SK-N-SH treated with all-trans-retinoic acid at 6 μM for 48 hours (cell line): ENCODE measurements at regions not wholly inside any gene's neighbourhood (a gene's known extent, or its start where the extent isn't known, plus 50 kb on each side); places are given as distances from the start of the nearest gene placed in this dataset.

Source experiments
- ATAC-seq: fragments of 200-7000 bp; cut with Tn5 transposase; 3 replicates; pipeline ENCODE4 v1.9.1; 2020; ENCODE audit warnings: mild to moderate bottlenecking, moderate library complexity
- ARNTL ChIP-seq: fragments of 450-650 bp; formaldehyde crosslinking; IDR thresholded peaks from 2 replicates; pipeline ENCODE4 v1.5.0; 2020; ENCODE audit warnings: low read depth, mild to moderate bottlenecking, moderate library complexity, borderline replicate concordance
- BACH2 ChIP-seq: fragments of 250-450 bp; sonication (Bioruptor Pico); IDR thresholded peaks from 2 replicates; pipeline ENCODE4 v1.9.0; 2021; ENCODE audit warnings: mild to moderate bottlenecking, borderline replicate concordance
- CREB5 ChIP-seq: fragments of 250-450 bp; sonication (Bioruptor Pico); IDR thresholded peaks from 2 replicates; pipeline ENCODE4 v1.5.1; 2020; ENCODE audit warnings: low read depth, mild to moderate bottlenecking, moderate library complexity
- CSDC2 ChIP-seq: fragments of 250-450 bp; sonication (Bioruptor Pico); IDR thresholded peaks from 2 replicates; pipeline ENCODE4 v1.5.0; 2020; ENCODE audit warnings: mild to moderate bottlenecking, moderate library complexity
- CSRNP3 ChIP-seq: fragments of 250-450 bp; sonication (Bioruptor Pico); IDR thresholded peaks from 2 replicates; pipeline ENCODE4 v1.5.1; 2021; ENCODE audit warnings: mild to moderate bottlenecking, moderate library complexity
- GLIS3 ChIP-seq: fragments of 250-450 bp; sonication (Bioruptor Pico); IDR thresholded peaks from 2 replicates; pipeline ENCODE4 v1.5.0; 2020; ENCODE audit warnings: mild to moderate bottlenecking, moderate library complexity
- ISL1 ChIP-seq: fragments of 250-450 bp; sonication (Bioruptor Pico); IDR thresholded peaks from 2 replicates; pipeline ENCODE4 v2.1.2; 2022; ENCODE audit warnings: mild to moderate bottlenecking, moderate library complexity
- OSR1 ChIP-seq: fragments of 250-450 bp; sonication (Bioruptor Pico); IDR thresholded peaks from 2 replicates; pipeline ENCODE4 v1.8.0; 2022; ENCODE audit warnings: moderate library complexity, mild to moderate bottlenecking, inconsistent platforms
- POU6F1 ChIP-seq: fragments of 250-450 bp; sonication (Bioruptor Pico); IDR thresholded peaks from 2 replicates; pipeline ENCODE4 v1.8.0; 2021; ENCODE audit warnings: low read depth, mild to moderate bottlenecking, moderate library complexity, borderline replicate concordance
- PPARA ChIP-seq: fragments of 250-450 bp; sonication (Bioruptor Pico); IDR thresholded peaks from 2 replicates; pipeline ENCODE4 v1.5.0; 2020; ENCODE audit warnings: mild to moderate bottlenecking, borderline replicate concordance
- RARB ChIP-seq: fragments of 250-450 bp; sonication (Bioruptor Pico); IDR thresholded peaks from 2 replicates; pipeline ENCODE4 v1.8.0; 2021; ENCODE audit warnings: mild to moderate bottlenecking, moderate library complexity
- TCF4 ChIP-seq: fragments of 250-450 bp; sonication (Bioruptor Pico); IDR thresholded peaks from 2 replicates; pipeline ENCODE4 v1.8.0; 2021; ENCODE audit warnings: mild to moderate bottlenecking, moderate library complexity, borderline replicate concordance
- TOX ChIP-seq: fragments of 250-450 bp; sonication (Bioruptor Pico); IDR thresholded peaks from 2 replicates; pipeline ENCODE4 v1.8.0; 2021; ENCODE audit warnings: mild to moderate bottlenecking, moderate library complexity, borderline replicate concordance
- TSHZ2 ChIP-seq: fragments of 250-450 bp; sonication (Bioruptor Pico); IDR thresholded peaks from 2 replicates; pipeline ENCODE4 v1.5.0; 2020; ENCODE audit warnings: mild to moderate bottlenecking, moderate library complexity
- ZC3H10 ChIP-seq: fragments of 250-450 bp; sonication (Bioruptor Pico); IDR thresholded peaks from 2 replicates; pipeline ENCODE4 v1.5.1; 2021; ENCODE audit warnings: mild to moderate bottlenecking, moderate library complexity
- ZFP3 ChIP-seq: fragments of 250-450 bp; sonication (Bioruptor Pico); IDR thresholded peaks from 2 replicates; pipeline ENCODE4 v1.5.0; 2020; ENCODE audit warnings: mild to moderate bottlenecking, moderate library complexity
- ZFP30 ChIP-seq: fragments of 450-650 bp; formaldehyde crosslinking; IDR thresholded peaks from 2 replicates; pipeline ENCODE4 v1.5.0; 2022; ENCODE audit warnings: mild to moderate bottlenecking, moderate library complexity
- ZNF70 ChIP-seq: fragments of 450-650 bp; formaldehyde crosslinking; IDR thresholded peaks from 2 replicates; pipeline ENCODE4 v1.5.0; 2020; ENCODE audit warnings: mild to moderate bottlenecking, moderate library complexity
- ZNF8 ChIP-seq: fragments of 450-650 bp; formaldehyde crosslinking; IDR thresholded peaks from 2 replicates; pipeline ENCODE4 v1.5.0; 2020; ENCODE audit warnings: mild to moderate bottlenecking, moderate library complexity

- TF ChIP-seq CSRNP3 (CRISPR knock-in tag) (no peak), ZNF70 (CRISPR knock-in tag) (no peak), TOX (CRISPR knock-in tag) (no peak), BACH2 (CRISPR knock-in tag) (no peak), GLIS3 (CRISPR knock-in tag) (no peak)
- TF ChIP-seq, all 23 proteins: peak for 0
These were observed 295.4 kb downstream of the TFAP2C start (continued) for GRCh38 chr20:56924292-56925081.

- no peak for ATAC-seq
- no peak for TF ChIP-seq ZNF8 (CRISPR knock-in tag)
- TF ChIP-seq CREB5 (CRISPR knock-in tag): no peak
- TF ChIP-seq, all 23 proteins: peak for 0
These were observed 296.1 kb downstream of the TFAP2C start for GRCh38 chr20:56925082-56925830.

GRCh38 chr20:56925831-56926170 lies 296.7 kb downstream of the TFAP2C start:
- no peak for ATAC-seq
- TF ChIP-seq CSRNP3 (CRISPR knock-in tag) (no peak), GLIS3 (CRISPR knock-in tag) (no peak), BACH2 (CRISPR knock-in tag) (no peak), POU6F1 (no peak), RARB (CRISPR knock-in tag) (no peak), ARNTL (CRISPR knock-in tag) (no peak), PPARA (CRISPR knock-in tag) (no peak), TSHZ2 (CRISPR knock-in tag) (no peak), ISL1 (no peak), CSDC2 (CRISPR knock-in tag) (no peak)

GRCh38 chr20:56926501-56926900 lies 297.4 kb downstream of the TFAP2C start:
- ATAC-seq: no peak
- TF ChIP-seq ZNF70 (CRISPR knock-in tag) (no peak), BACH2 (CRISPR knock-in tag) (no peak), TCF4 (CRISPR knock-in tag) (no peak), GLIS3 (CRISPR knock-in tag) (no peak), ZC3H10 (CRISPR knock-in tag) (no peak), CREB5 (CRISPR knock-in tag) (no peak), OSR1 (CRISPR knock-in tag) (no peak), TSHZ2 (CRISPR knock-in tag) (no peak), ZFP3 (CRISPR knock-in tag) (no peak), ISL1 (no peak), PPARA (CRISPR knock-in tag) (no peak), ZFP30 (CRISPR knock-in tag) (no peak), ARNTL (CRISPR knock-in tag) (no peak)
